GM12878 (cell line): ENCODE measurements at regions not wholly inside any gene's neighbourhood (a gene's known extent, or its start where the extent isn't known, plus 50 kb on each side); places are given as distances from the start of the nearest gene placed in this dataset.

Experiments used
- CBX5 ChIP-seq: sonication (generic); IDR thresholded peaks from 2 replicates; pipeline ENCODE4 v1.6.1; 2016; ENCODE audit warnings: low read depth, moderate library complexity, mild to moderate bottlenecking, inconsistent platforms
- CUX1 ChIP-seq: IDR thresholded peaks from 2 replicates; pipeline ENCODE4 v1.6.1; 2012; ENCODE audit warnings: improper control_type of control experiment, low read depth, low read length; ENCODE audit not compliant: insufficient replicate concordance
- E2F8 ChIP-seq: fragments of 450-650 bp; IDR thresholded peaks from 2 replicates; pipeline ENCODE4 v1.6.1; 2018; ENCODE audit warnings: mild to moderate bottlenecking, low read depth, moderate library complexity; ENCODE audit not compliant: partially characterized antibody
- FOXK2 ChIP-seq: fragments of 450-650 bp; IDR thresholded peaks from 2 replicates; pipeline ENCODE4 v1.6.1; 2017; ENCODE audit warnings: mild to moderate bottlenecking, moderate library complexity
- HDAC2 ChIP-seq: fragments of 200-600 bp; sonication (generic); IDR thresholded peaks from 2 replicates; pipeline ENCODE4 v1.6.1; 2017
- MEF2A ChIP-seq: IDR thresholded peaks from 2 replicates; pipeline ENCODE4 v1.6.1; 2011; ENCODE audit warnings: low read depth, mild to moderate bottlenecking, low read length, moderate library complexity; ENCODE audit not compliant: insufficient read depth
- RAD21 ChIP-seq: IDR thresholded peaks from 2 replicates; pipeline ENCODE4 v1.6.1; 2011; ENCODE audit warnings: mild to moderate bottlenecking, low read depth, low read length, moderate library complexity; ENCODE audit not compliant: insufficient read depth
- RFX5 ChIP-seq: IDR thresholded peaks from 2 replicates; pipeline ENCODE4 v1.6.1; 2011; ENCODE audit warnings: low read depth, low read length, improper control_type of control experiment
- RUNX3 ChIP-seq: IDR thresholded peaks from 2 replicates; pipeline ENCODE4 v1.6.1; 2012; ENCODE audit warnings: low read length, inconsistent platforms
- SKIL ChIP-seq: fragments of 450-650 bp; IDR thresholded peaks from 2 replicates; pipeline ENCODE4 v1.6.1; 2017; ENCODE audit warnings: mild to moderate bottlenecking, low read depth, inconsistent platforms; ENCODE audit not compliant: poor library complexity, severe bottlenecking
- SUPT20H ChIP-seq: IDR thresholded peaks from 2 replicates; pipeline ENCODE4 v1.6.1; 2011; ENCODE audit warnings: low read depth, mild to moderate bottlenecking, low read length, moderate library complexity, borderline replicate concordance; ENCODE audit not compliant: control insufficient read depth
- SUZ12 ChIP-seq: fragments of 200-600 bp; sonication (generic); IDR thresholded peaks from one replicate; pipeline ENCODE4 v1.6.1; 2018; ENCODE audit warnings: antibody characterized with exemption, mild to moderate bottlenecking; ENCODE audit not compliant: unreplicated experiment
- TAF1 ChIP-seq: IDR thresholded peaks from 2 replicates; pipeline ENCODE4 v1.6.1; 2011; ENCODE audit warnings: mild to moderate bottlenecking, low read depth, low read length, borderline replicate concordance
- TCF12 ChIP-seq: IDR thresholded peaks from 2 replicates; pipeline ENCODE4 v1.6.1; 2011; ENCODE audit warnings: low read depth, mild to moderate bottlenecking, low read length
- TCF7 ChIP-seq: IDR thresholded peaks from 2 replicates; pipeline ENCODE4 v1.6.1; 2014; ENCODE audit warnings: antibody characterized with exemption, borderline replicate concordance
- ZZZ3 ChIP-seq: IDR thresholded peaks from 2 replicates; pipeline ENCODE4 v1.6.1; 2011; ENCODE audit warnings: low read depth; ENCODE audit not compliant: control insufficient read depth, insufficient read length

DNA sequence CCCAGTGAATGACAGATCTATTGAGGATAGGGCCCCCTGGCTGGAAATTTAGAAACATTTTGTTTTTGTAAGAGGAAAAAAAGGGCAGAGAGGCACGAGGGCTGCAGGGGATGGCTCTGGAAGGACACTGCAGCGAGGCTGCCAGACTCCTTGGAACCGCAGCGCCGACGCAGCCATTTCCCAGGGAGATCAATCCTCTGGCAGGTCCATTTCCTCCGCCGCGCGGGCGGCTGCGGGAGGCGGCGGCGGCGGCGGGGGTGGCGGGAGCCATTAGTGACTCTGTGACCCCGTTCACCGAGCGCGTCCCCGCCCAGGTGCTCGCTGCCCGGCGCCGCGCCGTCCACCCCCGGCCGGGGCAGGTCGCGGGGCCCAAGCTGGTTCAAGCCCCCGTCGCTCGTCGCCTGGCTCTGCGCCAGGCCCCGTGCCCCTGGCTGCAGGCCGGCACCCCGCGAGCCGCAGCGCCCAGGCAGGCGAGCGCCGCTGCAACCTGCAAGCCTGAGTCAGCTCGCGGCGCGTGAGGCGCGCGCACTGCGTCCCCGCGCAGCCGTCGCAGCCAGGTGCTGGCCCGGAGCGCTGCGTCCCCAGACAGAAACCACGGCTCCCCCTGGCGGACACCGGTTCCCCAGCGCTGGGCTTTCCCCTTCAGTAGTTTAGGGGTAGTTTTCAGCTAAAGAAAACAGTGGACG lies 192.6 kb downstream of the KATNAL1 start (continued):
- peak; percentile 87 for TF ChIP-seq TCF12
- TF ChIP-seq SKIL = no peak
- TF ChIP-seq HDAC2 = no peak
- TF ChIP-seq MEF2A = 0 out of 2 replicates have a peak, but pooled peaks have one; percentile 32
- TF ChIP-seq RUNX3 = peak; percentile 39; the same call in 1 of the 2 replicates
- no peak for TF ChIP-seq FOXK2
- peak; percentile 79 for TF ChIP-seq RAD21
- no peak; the same call in 1 of the 2 replicates for TF ChIP-seq TAF1
- no peak for TF ChIP-seq E2F8
- TF ChIP-seq SUZ12 = no peak
- peak; percentile 69; the same call in 1 of the 2 replicates for TF ChIP-seq CBX5
- TF ChIP-seq TCF7 = no peak
- TF ChIP-seq CUX1 = no peak
- TF ChIP-seq RFX5 = no peak
- TF ChIP-seq ZZZ3 = no peak
- TF ChIP-seq SUPT20H = no peak
